MCF 10A (cell line): ENCODE measurements at regions not wholly inside any gene's neighbourhood (a gene's known extent, or its start where the extent isn't known, plus 50 kb on each side); places are given as distances from the start of the nearest gene placed in this dataset.

Experiments used
- BruUV-seq: library from RNA; stranded (reverse); fragments of 400-500 nt; replicated peaks from 2 replicates; lab custom pipeline; 2021; lab: Mats Ljungman, UMichigan
- CTCF ChIA-PET: fragments of 300-600 bp; sonication (Branson Sonifier 250); formaldehyde crosslinking; extraction: SDS; loops from one replicate; lab custom pipeline; 2021; ENCODE audit warnings: antibody characterized with exemption, inconsistent platforms; lab: Yijun Ruan, JAX
- POLR2A ChIA-PET: fragments of 300-600, 350-650 bp; sonication (Branson Sonifier 250); formaldehyde crosslinking; extraction: SDS; loops from one replicate; lab custom pipeline; 2020; ENCODE audit warnings: antibody characterized with exemption, inconsistent platforms; lab: Yijun Ruan, JAX
- DNase-seq: peaks from one replicate; pipeline ENCODE4 v3.0.0-alpha.2; 2018; ENCODE audit not compliant: unreplicated experiment
- H3K27ac Mint-ChIP-seq: one replicate; pipeline ENCODE4 v1.8.0; 2022; ENCODE audit warnings: mild to moderate bottlenecking, low read depth, mixed read lengths; ENCODE audit not compliant: unreplicated experiment
- H3K27me3 Mint-ChIP-seq: one replicate; pipeline ENCODE4 v1.8.0; 2022; ENCODE audit warnings: mixed read lengths; ENCODE audit not compliant: insufficient read depth, unreplicated experiment
- H3K36me3 Mint-ChIP-seq: one replicate; pipeline ENCODE4 v1.8.0; 2022; ENCODE audit warnings: mild to moderate bottlenecking, moderate library complexity, mixed read lengths; ENCODE audit not compliant: insufficient read depth, unreplicated experiment
- H3K4me1 Mint-ChIP-seq: one replicate; pipeline ENCODE4 v1.8.0; 2022; ENCODE audit warnings: mixed read lengths; ENCODE audit not compliant: insufficient read depth, unreplicated experiment
- H3K4me3 Mint-ChIP-seq: one replicate; pipeline ENCODE4 v1.8.0; 2022; ENCODE audit warnings: mild to moderate bottlenecking, moderate library complexity, mixed read lengths; ENCODE audit not compliant: unreplicated experiment
- H3K9me3 Mint-ChIP-seq: one replicate; pipeline ENCODE4 v1.8.0; 2022; ENCODE audit warnings: mixed read lengths; ENCODE audit not compliant: unreplicated experiment
- intact Hi-C: fragments of 100-400 bp; cut with micrococcal nuclease; formaldehyde crosslinking; loops from 2 replicates; pipeline ENCODE4 v1.14.1; 2022
- TF ChIP-seq, protein P1 (sequence below): fragments of 200-600 bp; IDR thresholded peaks from one replicate; pipeline ENCODE4 v1.8.0; 2022; ENCODE audit warnings: antibody characterized with exemption, mild to moderate bottlenecking; ENCODE audit not compliant: unreplicated experiment

DNA sequence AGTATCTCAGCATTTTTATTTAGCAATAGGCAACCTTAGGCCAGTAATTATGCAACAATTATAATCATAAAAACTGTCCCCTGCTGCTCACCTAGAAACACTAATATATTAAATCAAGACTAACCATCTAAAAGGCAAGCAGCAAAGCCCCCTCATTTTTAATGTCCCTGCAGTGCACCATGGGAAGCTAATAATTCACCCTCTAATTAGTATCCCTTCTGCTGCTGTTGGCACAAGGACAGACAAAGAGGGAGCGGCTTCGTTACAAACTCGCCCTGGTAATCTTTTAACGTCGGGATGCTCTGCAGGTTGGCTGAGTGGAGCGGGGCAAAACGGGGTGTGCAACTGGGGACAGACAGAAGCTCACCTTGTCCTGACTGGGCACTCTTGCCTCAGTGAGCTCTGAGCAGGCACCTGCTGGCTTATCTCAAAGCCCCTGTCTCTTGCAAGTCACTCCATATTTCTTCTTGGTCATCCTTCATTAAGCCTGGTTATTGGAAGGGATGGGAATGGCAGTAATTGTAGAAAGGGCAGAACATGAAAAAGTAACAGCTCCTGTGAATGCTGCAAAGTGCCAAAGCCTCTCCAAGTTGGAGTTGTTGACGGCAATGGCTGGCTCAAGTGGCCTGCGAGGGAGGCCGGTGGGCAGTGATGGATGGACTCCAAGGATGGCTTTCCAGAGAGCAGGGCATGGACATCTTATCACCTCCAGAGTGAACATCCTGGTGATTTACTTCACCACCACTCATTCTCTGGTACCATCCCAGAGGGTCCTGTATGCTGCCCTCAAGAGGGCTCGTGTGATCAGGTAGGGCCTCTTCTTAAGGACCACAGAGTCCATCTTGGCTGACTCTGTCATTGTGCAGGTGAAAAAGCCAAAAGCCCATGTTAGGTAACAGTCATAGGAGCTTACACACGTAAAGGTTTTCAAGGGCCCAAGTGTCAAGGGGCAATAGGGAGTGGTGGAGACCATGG, 219.6 kb upstream of the N4BP1 start:
- TF ChIP-seq, protein P1, sequence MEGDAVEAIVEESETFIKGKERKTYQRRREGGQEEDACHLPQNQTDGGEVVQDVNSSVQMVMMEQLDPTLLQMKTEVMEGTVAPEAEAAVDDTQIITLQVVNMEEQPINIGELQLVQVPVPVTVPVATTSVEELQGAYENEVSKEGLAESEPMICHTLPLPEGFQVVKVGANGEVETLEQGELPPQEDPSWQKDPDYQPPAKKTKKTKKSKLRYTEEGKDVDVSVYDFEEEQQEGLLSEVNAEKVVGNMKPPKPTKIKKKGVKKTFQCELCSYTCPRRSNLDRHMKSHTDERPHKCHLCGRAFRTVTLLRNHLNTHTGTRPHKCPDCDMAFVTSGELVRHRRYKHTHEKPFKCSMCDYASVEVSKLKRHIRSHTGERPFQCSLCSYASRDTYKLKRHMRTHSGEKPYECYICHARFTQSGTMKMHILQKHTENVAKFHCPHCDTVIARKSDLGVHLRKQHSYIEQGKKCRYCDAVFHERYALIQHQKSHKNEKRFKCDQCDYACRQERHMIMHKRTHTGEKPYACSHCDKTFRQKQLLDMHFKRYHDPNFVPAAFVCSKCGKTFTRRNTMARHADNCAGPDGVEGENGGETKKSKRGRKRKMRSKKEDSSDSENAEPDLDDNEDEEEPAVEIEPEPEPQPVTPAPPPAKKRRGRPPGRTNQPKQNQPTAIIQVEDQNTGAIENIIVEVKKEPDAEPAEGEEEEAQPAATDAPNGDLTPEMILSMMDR, result no peak
- H3K36me3 Mint-ChIP-seq, result no peaks in the 10 kb centered on the region
- H3K27ac Mint-ChIP-seq, result no peak overlapping the region
- ChIA-PET CTCF (no interaction called here), POLR2A (no interaction called here)
- no peak for DNase-seq
- no peak overlapping the region for H3K4me3 Mint-ChIP-seq
- H3K27me3 Mint-ChIP-seq, result peaks cover 11% of the 10 kb centered on the region
- no peaks in the 10 kb centered on the region for H3K4me1 Mint-ChIP-seq
- intact Hi-C loops, result no loop called here
- H3K9me3 Mint-ChIP-seq, result no peaks in the 10 kb centered on the region
- BruUV-seq, result no TSS peak

DNA sequence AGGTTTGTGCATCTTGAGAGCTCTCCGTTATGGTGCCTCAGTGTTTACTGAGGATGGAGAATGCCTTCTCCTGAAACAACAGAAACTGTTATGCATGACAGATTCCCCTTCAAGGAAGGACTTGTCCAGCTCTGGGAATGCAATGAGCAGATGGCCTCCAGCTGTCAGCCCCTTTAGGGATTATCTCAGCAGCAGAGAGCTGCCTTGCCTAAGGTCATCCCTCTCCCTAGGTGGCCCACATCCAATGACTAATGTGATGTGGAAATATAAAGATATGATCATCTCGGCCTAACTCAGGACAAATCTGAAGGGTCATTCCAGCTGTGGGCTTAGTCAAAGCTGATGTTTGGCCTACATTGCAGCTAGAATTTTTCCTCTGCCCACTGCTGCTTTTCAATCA, 214.3 kb upstream of the N4BP1 start:
- DNase-seq, result peak; percentile 16
- Mint-ChIP-seq H3K36me3 (no peaks in the 10 kb centered on the region), H3K9me3 (no peaks in the 10 kb centered on the region), H3K27me3 (no peaks in the 10 kb centered on the region), H3K27ac (no peak overlapping the region), H3K4me3 (no peak overlapping the region), H3K4me1 (no peaks in the 10 kb centered on the region)
- BruUV-seq, result no TSS peak
- intact Hi-C loops, result no loop called here
- TF ChIP-seq, protein P1, result no peak
- ChIA-PET CTCF (interaction anchor here (0.6 kb wide), 1 partner anchor 358 kb away, joined by 3 read pairs; no protein-coding TSS in a partner anchor), POLR2A (no interaction called here)

DNA sequence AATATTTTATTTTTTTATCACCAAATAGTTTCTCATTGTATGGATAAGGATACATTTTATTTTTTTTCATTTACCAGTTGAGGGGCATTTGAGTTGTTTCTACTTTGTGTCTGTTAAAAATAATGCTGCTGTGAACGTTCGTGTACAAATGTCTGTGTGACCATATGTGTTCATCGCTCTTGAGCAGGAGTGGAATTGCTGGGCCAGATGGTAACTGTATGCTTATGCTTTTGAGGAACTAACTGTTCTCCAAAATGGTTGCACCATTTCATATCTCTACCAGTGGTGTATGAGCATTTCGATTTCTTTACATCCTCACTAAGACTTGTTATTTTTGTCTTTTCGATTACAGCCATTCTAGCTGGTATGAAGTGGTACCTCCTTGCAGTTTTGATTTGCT, 212.5 kb upstream of the N4BP1 start:
- TF ChIP-seq, protein P1, result no peak
- no TSS peak for BruUV-seq

DNA sequence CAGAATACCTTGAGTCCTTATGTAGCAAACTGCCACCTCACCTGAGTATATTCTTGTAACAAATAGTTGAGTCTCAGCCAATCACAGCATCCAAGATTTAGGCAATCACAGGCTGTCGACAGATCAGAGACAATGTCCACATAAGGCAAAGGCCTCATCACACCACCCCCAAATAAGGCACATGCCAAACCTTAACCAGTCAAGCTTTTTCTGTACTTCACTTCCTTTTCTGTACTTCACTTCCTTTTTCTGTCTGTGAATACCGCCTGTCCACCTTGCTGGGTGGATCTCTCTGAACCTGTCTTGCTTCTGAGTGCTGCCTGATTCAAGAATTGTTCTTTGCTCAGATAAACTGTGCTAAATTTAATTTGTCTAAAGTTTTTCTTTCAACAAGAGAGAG, 210.4 kb upstream of the N4BP1 start:
- no peak for DNase-seq
- TF ChIP-seq, protein P1, result no peak
- intact Hi-C loops, result no loop called here
- no peaks in the 10 kb centered on the region for H3K27me3 Mint-ChIP-seq
- no peaks in the 10 kb centered on the region for H3K36me3 Mint-ChIP-seq
- no peak overlapping the region for H3K27ac Mint-ChIP-seq
- H3K9me3 Mint-ChIP-seq, result no peaks in the 10 kb centered on the region
- no peaks in the 10 kb centered on the region for H3K4me1 Mint-ChIP-seq
- POLR2A ChIA-PET, result interaction anchor here (0.6 kb wide), 1 partner anchor 26 kb away, joined by 3 read pairs; no protein-coding TSS in a partner anchor
- H3K4me3 Mint-ChIP-seq, result no peak overlapping the region
- no TSS peak for BruUV-seq
- CTCF ChIA-PET, result interaction anchor here (0.8 kb wide), 1 partner anchor 197 kb away, joined by 3 read pairs; no protein-coding TSS in a partner anchor

More for the DNA sequence above, 212.5 kb upstream of the N4BP1 start:
- no peak overlapping the region for H3K27ac Mint-ChIP-seq
- POLR2A ChIA-PET, result interaction anchor here (0.9 kb wide), 1 partner anchor 98 kb away, joined by 3 read pairs; no protein-coding TSS in a partner anchor
- CTCF ChIA-PET, result no interaction called here
- no peaks in the 10 kb centered on the region for H3K36me3 Mint-ChIP-seq
- no peak for DNase-seq
- H3K4me1 Mint-ChIP-seq, result no peaks in the 10 kb centered on the region
- H3K9me3 Mint-ChIP-seq, result no peaks in the 10 kb centered on the region
- H3K4me3 Mint-ChIP-seq, result no peak overlapping the region
- no peaks in the 10 kb centered on the region for H3K27me3 Mint-ChIP-seq
- intact Hi-C loops, result no loop called here
